GM21526 (cell line): ENCODE measurements at regions not wholly inside any gene's neighbourhood (a gene's known extent, or its start where the extent isn't known, plus 50 kb on each side); places are given as distances from the start of the nearest gene placed in this dataset.

Experiments
- ATAC-seq: cut with Tn5 transposase; IDR thresholded peaks from one replicate; pipeline ENCODE4 v1.9.1; 2021; ENCODE audit warnings: moderate library complexity; ENCODE audit not compliant: unreplicated experiment, low FRiP score

GRCh38 chr4:156596706-156597329 is 374.8 kb downstream of the PDGFC start:
- no peak for ATAC-seq

- no peak for ATAC-seq
Observed at GRCh38 chr4:156596026-156596425, 375.6 kb downstream of the PDGFC start.

- ATAC-seq, result no peak
Observed at GRCh38 chr4:156595041-156595440, 376.6 kb downstream of the PDGFC start.

- ATAC-seq, result no peak
Observed at GRCh38 chr4:156594624-156595023, 377.0 kb downstream of the PDGFC start.

- ATAC-seq, result no peak
Observed at GRCh38 chr4:156593464-156593863, 378.1 kb downstream of the PDGFC start.

GRCh38 chr4:156591679-156592078 is 379.9 kb downstream of the PDGFC start:
- ATAC-seq, result no peak

- no peak for ATAC-seq
Observed at GRCh38 chr4:156584100-156584499, 387.5 kb downstream of the PDGFC start.

- no peak for ATAC-seq
Observed at GRCh38 chr4:156583265-156583664, 388.3 kb downstream of the PDGFC start.

GRCh38 chr4:156581282-156582063 is 390.1 kb downstream of the PDGFC start:
- no peak for ATAC-seq

GRCh38 chr4:156578713-156579112 is 392.9 kb downstream of the PDGFC start:
- ATAC-seq, result no peak

GRCh38 chr4:156578005-156578404 is 393.6 kb downstream of the PDGFC start:
- ATAC-seq, result no peak

- no peak for ATAC-seq
Observed at GRCh38 chr4:156576946-156577345, 394.7 kb downstream of the PDGFC start.

- no peak for ATAC-seq
Observed at GRCh38 chr4:156575430-156576073, 396.0 kb downstream of the PDGFC start.

GRCh38 chr4:156571146-156571545 is 400.5 kb downstream of the PDGFC start:
- ATAC-seq, result no peak

GRCh38 chr4:156569535-156569934 is 402.1 kb downstream of the PDGFC start:
- ATAC-seq, result no peak

- ATAC-seq, result no peak
Observed at GRCh38 chr4:156568484-156568883, 403.1 kb downstream of the PDGFC start.

GRCh38 chr4:156568041-156568440 is 403.6 kb downstream of the PDGFC start:
- no peak for ATAC-seq

- no peak for ATAC-seq
Observed at GRCh38 chr4:156560701-156561100, 410.9 kb downstream of the PDGFC start.

- no peak for ATAC-seq
Observed at GRCh38 chr4:156559346-156559745, 412.3 kb downstream of the PDGFC start.

- ATAC-seq, result no peak
Observed at GRCh38 chr4:156558373-156559025, 413.1 kb downstream of the PDGFC start.

GRCh38 chr4:156557920-156558319 is 413.7 kb downstream of the PDGFC start:
- ATAC-seq, result no peak
